ENCODE measurements at regions not wholly inside any gene's neighbourhood (a gene's known extent, or its start where the extent isn't known, plus 50 kb on each side); places are given as distances from the start of the nearest gene placed in this dataset.
"Not testable (repeated sequence)": the region's sequence is repeated elsewhere in the genome, so short reads cannot be mapped to it uniquely, and the experiment has no call there.

GRCh38 chr1:185435696-185436379 is 118.8 kb upstream of the IVNS1ABP start:
- DNase-seq (ENCODE audit: low read depth in 2 of 2) = no peak

DNA sequence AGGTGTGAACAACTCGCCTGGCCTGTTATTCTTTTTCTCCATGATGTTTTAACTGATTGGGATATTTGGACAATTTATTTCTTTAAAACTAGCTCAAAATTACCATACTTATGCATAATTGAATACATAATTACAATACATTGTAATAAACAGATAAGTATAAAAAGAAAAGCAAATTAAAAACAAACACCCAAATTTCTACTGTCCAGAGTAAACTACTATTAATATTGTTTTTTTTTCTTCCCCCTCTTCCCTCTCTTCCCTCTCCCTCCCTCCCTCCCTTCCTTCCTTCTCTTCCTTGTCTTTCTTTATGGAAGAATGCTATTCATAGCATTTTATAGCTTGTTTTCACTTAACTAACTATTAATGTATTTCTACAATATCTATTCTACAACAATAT is 117.7 kb upstream of the IVNS1ABP start:
- DNase-seq (ENCODE audit: low read depth in 2 of 2) = no peak

GRCh38 chr1:185433667-185434066 is 116.6 kb upstream of the IVNS1ABP start:
- no peak for DNase-seq (ENCODE audit: low read depth in 2 of 2)

- DNase-seq (ENCODE audit: low read depth in 2 of 2) = no peak
These were observed 115.9 kb upstream of the IVNS1ABP start for GRCh38 chr1:185432948-185433347.

DNA sequence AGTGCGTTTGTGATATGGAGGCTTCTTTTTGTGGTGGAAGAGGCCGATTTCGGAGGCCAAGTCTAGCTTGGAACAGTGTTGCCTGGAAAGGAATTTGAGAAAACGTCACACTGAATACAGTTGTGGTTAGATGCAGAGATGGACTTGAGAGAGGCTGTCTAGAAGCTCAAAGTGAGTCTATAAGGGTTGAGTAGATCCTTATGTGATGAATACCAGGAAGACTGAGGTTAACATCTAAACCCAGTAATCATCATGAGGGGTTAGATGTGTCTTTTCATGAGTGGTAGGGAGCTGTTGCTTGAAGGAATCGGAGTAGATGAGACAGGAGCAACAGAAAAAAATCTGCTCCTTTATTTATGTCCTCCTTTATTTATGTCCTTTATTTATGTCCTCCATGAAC is 114.6 kb upstream of the IVNS1ABP start:
- DNase-seq (ENCODE audit: low read depth in 2 of 2) = no peak

GRCh38 chr1:185429668-185430067 is 112.6 kb upstream of the IVNS1ABP start:
- not testable (repeated sequence) for DNase-seq (ENCODE audit: low read depth in 2 of 2)

GRCh38 chr1:185427776-185428175 is 110.7 kb upstream of the IVNS1ABP start:
- no peak for DNase-seq (ENCODE audit: low read depth in 2 of 2)

DNA sequence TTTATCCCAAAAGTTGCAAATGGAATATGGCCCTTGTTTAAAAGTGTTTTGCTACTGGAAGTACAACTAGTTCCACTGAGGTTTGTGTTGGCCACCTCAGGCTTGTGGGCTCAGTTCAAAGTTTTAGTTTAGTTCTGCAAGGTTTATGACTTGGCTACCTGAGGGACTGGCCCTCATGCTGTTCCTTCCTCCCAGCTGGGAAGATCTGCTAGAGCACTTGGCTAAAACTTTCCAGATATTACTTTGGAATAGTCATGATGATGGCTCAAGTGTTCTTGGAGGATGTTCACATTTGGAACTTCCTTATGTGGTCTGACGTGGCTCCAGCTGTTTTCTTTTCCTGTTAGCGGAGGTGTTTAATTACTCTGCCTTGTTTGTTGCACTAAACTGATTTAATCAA is 110.2 kb upstream of the IVNS1ABP start:
- no peak for DNase-seq (ENCODE audit: low read depth in 2 of 2)

DNA sequence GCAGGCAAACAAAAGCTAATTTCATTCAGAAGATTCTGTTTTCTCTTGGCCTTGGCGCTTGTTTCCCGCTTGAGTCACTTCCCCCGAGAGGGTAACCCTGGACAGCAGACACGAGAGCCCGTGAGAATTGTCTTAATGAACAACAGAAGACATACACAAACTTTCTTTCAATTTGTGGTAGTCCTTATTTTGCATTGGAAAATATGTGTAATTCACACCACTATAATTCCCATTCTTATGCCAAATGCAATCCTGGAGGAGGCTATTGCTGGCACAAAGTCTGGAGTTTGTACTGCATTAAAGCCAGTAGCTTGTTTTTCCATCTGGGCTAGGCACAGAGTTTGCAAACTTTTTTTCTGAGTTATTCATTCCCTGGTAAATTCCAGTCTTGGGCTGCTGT is 109.8 kb upstream of the IVNS1ABP start:
- no peak for DNase-seq (ENCODE audit: low read depth in 2 of 2)

- no peak for DNase-seq (ENCODE audit: low read depth in 2 of 2)
These were observed 108.1 kb upstream of the IVNS1ABP start for GRCh38 chr1:185425163-185425562.

DNA sequence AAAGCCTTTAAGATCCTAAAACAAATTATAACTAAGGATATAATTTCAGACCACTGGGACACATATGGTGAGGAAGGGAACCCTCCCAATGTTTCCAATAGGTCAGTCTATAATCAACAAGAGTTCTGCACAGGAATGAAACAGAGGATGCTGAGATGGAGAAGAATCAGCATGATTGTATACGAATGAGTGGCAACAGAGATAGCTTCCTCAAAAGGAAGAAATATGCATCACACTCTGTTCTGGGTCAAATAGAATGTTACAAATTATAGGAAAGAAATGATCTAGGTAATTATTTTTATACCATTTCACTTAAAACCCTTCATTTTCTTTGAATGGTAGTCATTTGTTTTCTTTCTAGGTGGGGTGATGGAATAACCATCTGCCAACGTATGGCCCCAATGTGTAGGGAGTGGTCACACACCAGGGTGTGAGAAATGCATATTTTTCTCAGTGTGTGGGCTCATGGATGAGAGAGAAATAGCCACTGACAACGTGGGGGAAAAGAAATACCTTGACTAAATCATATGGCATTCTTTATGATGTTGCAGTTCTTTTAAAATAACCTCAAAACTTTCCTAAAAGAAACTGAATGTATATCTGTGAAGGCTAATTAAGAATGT is 104.6 kb upstream of the IVNS1ABP start:
- DNase-seq (ENCODE audit: low read depth in 2 of 2) = no peak

DNA sequence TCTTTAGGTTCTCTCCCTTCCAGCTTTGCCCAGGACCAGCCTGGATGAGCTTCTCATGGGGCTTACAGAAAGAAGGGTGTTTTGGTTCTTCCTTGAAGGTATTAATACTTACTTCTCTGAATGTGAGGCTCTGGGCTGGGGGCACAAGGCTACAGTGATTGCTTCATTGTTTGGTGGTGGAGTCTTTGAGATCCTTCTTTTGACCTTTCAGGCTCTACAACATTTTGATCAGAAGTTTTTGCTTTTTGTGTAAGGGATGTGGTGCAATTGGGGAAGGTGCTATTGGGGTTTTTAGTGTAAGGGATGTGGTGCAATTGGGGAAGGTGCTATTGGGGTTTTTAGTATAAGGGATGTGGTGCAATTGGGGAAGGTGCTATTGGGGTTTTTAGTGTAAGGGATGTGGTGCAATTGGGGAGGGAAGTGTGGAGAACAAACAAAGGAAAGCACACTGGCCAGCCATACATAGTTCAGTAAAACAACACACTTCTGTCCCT is 103.6 kb upstream of the IVNS1ABP start:
- no peak for DNase-seq (ENCODE audit: low read depth in 2 of 2)

- no peak for DNase-seq (ENCODE audit: low read depth in 2 of 2)
These were observed 102.7 kb upstream of the IVNS1ABP start for GRCh38 chr1:185419718-185420117.

GRCh38 chr1:185418472-185418871 is 101.4 kb upstream of the IVNS1ABP start:
- no peak for DNase-seq (ENCODE audit: low read depth in 2 of 2)

DNA sequence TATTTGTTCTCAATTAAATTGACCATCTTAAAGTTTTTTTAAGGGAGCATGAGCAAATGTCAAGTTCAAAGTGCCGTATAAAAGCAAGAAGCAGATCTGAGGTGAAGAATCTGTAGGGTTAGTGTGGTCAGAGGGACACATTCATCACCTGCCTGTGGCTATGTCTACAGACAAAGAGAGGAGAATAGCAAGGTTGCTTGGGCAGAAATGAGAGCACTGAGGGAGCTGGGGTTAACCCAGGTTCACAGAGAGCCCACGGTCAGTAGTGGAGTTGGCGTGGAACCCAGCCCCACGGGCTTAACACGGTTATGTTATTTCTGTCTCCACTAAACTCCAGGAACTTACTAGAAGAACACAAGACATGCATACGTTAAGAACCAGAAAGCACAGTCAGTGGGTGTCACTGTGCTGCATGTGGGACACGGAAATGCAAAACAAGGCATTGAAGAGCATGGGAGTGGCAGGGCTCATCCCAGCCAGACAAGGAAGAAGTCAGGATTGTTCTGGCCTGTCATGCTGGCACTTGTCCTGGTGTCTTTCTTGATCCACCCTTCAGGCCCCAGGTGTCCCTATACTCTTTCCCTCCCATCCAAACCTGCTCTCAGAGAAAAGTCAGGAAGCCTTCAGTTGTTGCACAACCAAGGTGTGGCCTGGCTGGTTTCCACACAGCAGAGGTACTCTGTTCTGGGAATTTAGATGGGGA is 95.5 kb upstream of the IVNS1ABP start:
- DNase-seq (ENCODE audit: low read depth in 2 of 2) = no peak

- no peak for DNase-seq (ENCODE audit: low read depth in 2 of 2)
These were observed 92.9 kb upstream of the IVNS1ABP start for GRCh38 chr1:185409763-185410528.

GRCh38 chr1:185409345-185409744 is 92.3 kb upstream of the IVNS1ABP start:
- no peak for DNase-seq (ENCODE audit: low read depth in 2 of 2)

DNA sequence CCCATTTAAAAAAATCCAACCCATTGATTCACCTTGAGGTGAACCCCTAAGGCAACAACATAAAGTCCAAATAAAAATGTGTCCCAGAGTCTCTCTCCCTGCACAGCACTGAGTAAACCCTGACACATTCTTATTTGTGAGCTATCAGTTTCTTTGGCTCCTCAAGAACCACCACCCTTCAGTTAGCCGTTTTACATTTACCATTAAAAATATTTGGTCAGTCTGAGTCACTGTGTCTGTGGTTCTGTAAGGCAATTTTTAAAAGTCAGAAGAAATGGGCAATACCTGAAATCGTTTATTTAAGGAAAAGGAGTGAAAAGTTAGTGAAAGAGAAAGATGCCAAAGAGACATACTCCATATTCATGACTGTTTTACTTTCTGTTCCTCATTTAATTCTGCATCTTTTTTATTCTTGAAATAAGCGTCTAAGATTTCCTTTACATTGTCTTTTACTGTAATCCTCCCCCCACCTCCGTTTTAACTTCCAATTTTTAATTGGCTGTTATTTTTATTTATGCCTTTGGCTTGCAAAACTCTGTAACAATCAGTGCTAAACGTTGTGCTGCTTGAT is 91.7 kb upstream of the IVNS1ABP start:
- no peak for DNase-seq (ENCODE audit: low read depth in 2 of 2)

DNA sequence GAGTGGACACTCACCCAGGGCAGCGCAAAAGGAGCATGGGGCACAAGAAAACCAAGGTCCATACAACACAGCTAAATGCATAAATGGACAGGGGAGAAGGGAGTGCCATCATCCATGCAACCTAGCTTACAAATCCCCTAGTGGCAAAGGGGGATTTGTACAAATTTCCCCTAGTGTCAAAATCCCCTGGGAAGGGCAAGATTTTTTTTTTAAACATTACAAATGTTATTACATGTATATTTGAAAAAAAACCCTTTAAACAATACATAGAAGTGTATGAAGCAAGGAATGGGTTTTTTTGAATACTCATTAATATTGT is 89.6 kb upstream of the IVNS1ABP start:
- no peak for DNase-seq (ENCODE audit: low read depth in 2 of 2)

DNA sequence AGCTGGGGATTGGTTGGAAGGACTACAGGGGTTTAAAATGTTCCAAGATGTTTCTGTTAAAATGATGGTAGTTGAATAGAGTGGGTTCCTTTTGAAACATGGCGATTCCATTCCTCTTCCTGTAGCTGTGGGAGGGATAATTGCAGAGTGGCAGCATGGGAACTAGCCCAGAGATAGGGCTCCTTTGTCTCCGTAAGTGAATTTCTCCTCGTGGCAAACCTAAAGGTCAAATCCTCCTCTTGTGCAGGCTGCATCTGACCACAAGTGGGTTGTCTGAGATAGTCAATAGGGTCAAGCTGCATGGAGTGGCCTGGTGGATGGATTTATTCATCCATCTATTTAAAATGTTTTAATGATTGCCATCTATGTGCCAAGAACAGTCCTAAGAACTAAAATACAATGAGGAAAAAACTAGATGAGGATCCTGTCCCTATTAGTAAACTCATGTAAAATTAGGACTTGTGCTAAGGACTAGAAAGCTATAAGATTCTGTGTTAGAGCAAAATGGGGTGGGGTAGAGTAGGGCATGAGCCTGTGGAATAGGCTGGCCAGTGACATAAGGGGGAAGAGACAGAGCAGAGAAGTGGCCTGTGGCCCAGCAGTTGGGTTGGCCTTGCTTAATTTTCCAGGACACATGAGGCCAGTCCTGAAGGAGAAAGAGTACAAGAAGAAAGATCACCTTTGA is 89.1 kb upstream of the IVNS1ABP start:
- no peak for DNase-seq (ENCODE audit: low read depth in 2 of 2)

DNA sequence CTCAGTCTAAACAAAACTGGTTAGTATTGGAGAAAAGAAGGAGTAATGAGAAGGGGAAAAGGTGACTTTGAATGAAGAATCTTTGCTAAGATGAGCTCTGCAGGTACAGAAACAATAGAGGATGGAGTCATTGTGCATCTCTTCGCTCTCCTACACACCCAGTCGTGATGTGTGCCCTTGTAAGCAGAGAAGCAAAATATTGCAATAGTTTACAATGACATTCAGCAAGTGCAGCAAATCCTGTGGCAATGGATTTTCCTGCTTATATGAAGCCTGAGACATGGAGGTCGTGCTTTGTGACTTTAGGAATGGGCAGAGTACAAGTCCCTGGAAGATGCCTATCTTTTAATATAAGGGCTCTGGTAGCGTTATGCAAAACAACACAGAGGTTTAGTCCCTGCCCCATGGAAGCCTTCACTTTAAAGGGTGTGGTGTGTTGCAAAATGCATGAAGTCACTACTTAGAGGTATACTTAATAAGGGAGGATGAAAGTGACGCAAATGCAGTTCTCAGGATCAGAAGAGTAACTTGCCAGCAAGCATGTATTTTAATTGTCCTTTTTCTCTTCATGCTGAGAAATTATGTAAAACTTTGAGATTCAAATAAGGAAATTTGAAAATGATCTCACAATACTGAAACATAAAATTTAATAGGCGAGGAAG is 88.0 kb upstream of the IVNS1ABP start:
- no peak for DNase-seq (ENCODE audit: low read depth in 2 of 2)

Data from stimulated activated CD8-positive, alpha-beta memory T cell treated with anti-CD3 and anti-CD28 coated beads, Interleukin-7, amount 100 ng/mL, for 4 hours (primary cell).